Breast epithelium (tissue), 4 donors: ENCODE measurements at regions not wholly inside any gene's neighbourhood (a gene's known extent, or its start where the extent isn't known, plus 50 kb on each side); places are given as distances from the start of the nearest gene placed in this dataset.

Experiments
- DNase-seq, 2 donors: peaks; one replicate each; pipeline ENCODE4 v3.0.0-alpha.2; 2019; ENCODE audit warnings: low spot score in 2 of 2
- H3K27ac ChIP-seq, 2 donors: fragments of 200-600 bp; sonication (generic) in 1 of 2; one replicate each; pipeline ENCODE4 v1.5.1; 2016 to 2019; ENCODE audit warnings: mild to moderate bottlenecking in 1 of 2
- H3K27me3 ChIP-seq, 2 donors: fragments of 200-600 bp; sonication (generic) in 1 of 2; one replicate each; pipeline versions ENCODE4 v1.5.1 to v1.6.0; 2017 to 2019; ENCODE audit warnings: control low read depth in 1 of 2, mild to moderate bottlenecking in 1 of 2
- H3K36me3 ChIP-seq: fragments of 200-600 bp; one replicate; pipeline ENCODE4 v1.5.1; 2019
- H3K4me1 ChIP-seq, 2 donors: fragments of 200-600 bp; sonication (generic); one replicate each; pipeline ENCODE4 v1.5.1; 2016 to 2019; ENCODE audit warnings: control low read depth in 1 of 2
- H3K4me3 ChIP-seq, 3 donors: fragments of 200-600 bp; sonication (generic); 1 replicate in 2 of 3; 2 replicates in 1 of 3; pipeline ENCODE4 v1.5.1; 2016 to 2019; ENCODE audit warnings: mild to moderate bottlenecking in 3 of 3, moderate library complexity in 2 of 3
- H3K9me3 ChIP-seq, 2 donors: fragments of 200-600 bp; sonication (generic) in 1 of 2; one replicate each; pipeline ENCODE4 v1.5.1; 2016 to 2019; ENCODE audit warnings: control low read depth in 1 of 2
- POLR2A ChIP-seq: fragments of 450-650 bp; IDR thresholded peaks from one replicate; pipeline ENCODE4 v1.6.1; 2016; ENCODE audit warnings: antibody characterized with exemption, mild to moderate bottlenecking, moderate library complexity
- POLR2AphosphoS5 ChIP-seq, 3 donors: sonication (generic); formaldehyde crosslinking; IDR thresholded peaks; one replicate each; pipeline ENCODE4 v1.6.1; 2017; ENCODE audit warnings: antibody characterized with exemption in 3 of 3
- intact Hi-C: fragments of 100-400 bp; cut with DNase I; formaldehyde crosslinking; loops from one replicate; pipeline ENCODE4 v1.15.1; 2023; ENCODE audit warnings: low total_unique reads
- TF ChIP-seq, protein P1 (sequence below), 3 donors: fragments of 450-650 bp; IDR thresholded peaks; one replicate each; pipeline ENCODE4 v1.5.1; 2016 to 2017; ENCODE audit warnings: antibody characterized with exemption in 3 of 3, mild to moderate bottlenecking in 3 of 3, moderate library complexity in 3 of 3

DNA sequence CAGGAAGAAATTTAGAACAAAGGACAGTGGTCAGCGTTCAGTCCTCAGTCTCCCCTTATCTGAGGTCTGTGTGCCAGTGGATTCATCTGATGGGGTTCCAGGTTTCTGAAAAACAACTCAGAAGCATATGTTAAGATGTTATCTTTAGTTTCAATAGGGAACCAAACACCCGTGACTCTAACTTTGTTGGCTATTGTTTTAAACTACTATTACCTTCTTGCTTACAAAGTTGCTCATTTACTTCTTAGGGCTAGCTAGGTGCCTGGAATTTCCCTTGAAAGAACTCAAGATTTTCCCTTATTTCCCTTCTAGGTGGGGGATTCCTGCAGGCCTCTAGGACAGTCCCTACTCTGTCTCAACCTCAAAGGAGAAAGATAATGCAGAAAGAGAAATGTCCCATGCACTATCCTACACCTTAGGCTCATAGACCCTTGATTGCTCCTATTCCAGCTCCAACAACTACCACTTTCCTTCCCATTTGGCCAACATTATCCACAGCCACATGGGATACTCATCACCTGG, 192.5 kb upstream of the LYZL1 start:
- DNase-seq, result no peak
- H3K27ac ChIP-seq, result no peak overlapping the region
- intact Hi-C loops, result loop anchor here (2.0 kb wide), 1 partner anchor 20 kb away; no protein-coding TSS in a partner anchor
- no peaks in the 10 kb centered on the region for H3K27me3 ChIP-seq
- H3K4me1 ChIP-seq, result no peaks in the 10 kb centered on the region
- H3K4me3 ChIP-seq, result no peak overlapping the region
- TF ChIP-seq POLR2A (no peak), POLR2AphosphoS5 (IDR thresholded peaks at IDR 0.05) (no peak)
- TF ChIP-seq, protein P1, sequence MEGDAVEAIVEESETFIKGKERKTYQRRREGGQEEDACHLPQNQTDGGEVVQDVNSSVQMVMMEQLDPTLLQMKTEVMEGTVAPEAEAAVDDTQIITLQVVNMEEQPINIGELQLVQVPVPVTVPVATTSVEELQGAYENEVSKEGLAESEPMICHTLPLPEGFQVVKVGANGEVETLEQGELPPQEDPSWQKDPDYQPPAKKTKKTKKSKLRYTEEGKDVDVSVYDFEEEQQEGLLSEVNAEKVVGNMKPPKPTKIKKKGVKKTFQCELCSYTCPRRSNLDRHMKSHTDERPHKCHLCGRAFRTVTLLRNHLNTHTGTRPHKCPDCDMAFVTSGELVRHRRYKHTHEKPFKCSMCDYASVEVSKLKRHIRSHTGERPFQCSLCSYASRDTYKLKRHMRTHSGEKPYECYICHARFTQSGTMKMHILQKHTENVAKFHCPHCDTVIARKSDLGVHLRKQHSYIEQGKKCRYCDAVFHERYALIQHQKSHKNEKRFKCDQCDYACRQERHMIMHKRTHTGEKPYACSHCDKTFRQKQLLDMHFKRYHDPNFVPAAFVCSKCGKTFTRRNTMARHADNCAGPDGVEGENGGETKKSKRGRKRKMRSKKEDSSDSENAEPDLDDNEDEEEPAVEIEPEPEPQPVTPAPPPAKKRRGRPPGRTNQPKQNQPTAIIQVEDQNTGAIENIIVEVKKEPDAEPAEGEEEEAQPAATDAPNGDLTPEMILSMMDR (IDR thresholded peaks at IDR 0.05), result no peak
- no peaks in the 10 kb centered on the region for H3K9me3 ChIP-seq
- no peaks in the 10 kb centered on the region for H3K36me3 ChIP-seq

GRCh38 chr10:29098423-29098822, 190.4 kb upstream of the LYZL1 start:
- no peak for DNase-seq
- Histone ChIP-seq H3K4me1 (no peaks in the 10 kb centered on the region), H3K4me3 (no peak overlapping the region), H3K27me3 (no peaks in the 10 kb centered on the region), H3K36me3 (no peaks in the 10 kb centered on the region), H3K27ac (no peak overlapping the region), H3K9me3 (no peaks in the 10 kb centered on the region)
- no peak for TF ChIP-seq POLR2AphosphoS5 (IDR thresholded peaks at IDR 0.05)
- TF ChIP-seq POLR2A, result no peak
- TF ChIP-seq, protein P1 (IDR thresholded peaks at IDR 0.05), result no peak
- intact Hi-C loops, result no loop called here

DNA sequence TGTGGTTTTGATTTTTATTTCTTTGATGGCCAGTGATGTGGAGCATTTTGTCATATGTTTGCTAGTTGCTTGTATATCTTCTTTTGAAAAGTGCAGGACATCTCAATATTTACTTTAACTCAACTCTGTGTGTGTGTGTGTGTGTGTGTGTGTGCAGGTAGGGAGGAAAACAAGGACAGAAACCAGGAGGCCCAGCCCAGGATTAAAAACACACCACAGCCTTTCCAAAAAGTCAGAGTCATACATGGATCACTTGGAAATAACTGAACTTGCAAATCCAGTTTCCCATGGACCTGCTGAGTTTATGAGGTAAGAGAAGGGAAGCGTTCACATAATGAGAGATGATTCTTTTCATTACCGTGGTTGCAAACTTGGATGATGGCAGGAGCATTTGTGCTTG, 189.9 kb upstream of the LYZL1 start:
- Histone ChIP-seq H3K9me3 (no peaks in the 10 kb centered on the region), H3K4me1 (no peaks in the 10 kb centered on the region), H3K36me3 (no peaks in the 10 kb centered on the region), H3K4me3 (no peak overlapping the region), H3K27me3 (no peaks in the 10 kb centered on the region), H3K27ac (peak overlapping the region in 1 of 2 donors; percentile 48)
- peak in 1 of 2 donors; percentile 29 for DNase-seq
- TF ChIP-seq POLR2A, result no peak
- TF ChIP-seq, protein P1 (IDR thresholded peaks at IDR 0.05), result no peak
- no peak for TF ChIP-seq POLR2AphosphoS5 (IDR thresholded peaks at IDR 0.05)
- intact Hi-C loops, result no loop called here

- H3K9me3 ChIP-seq, result no peaks in the 10 kb centered on the region
- TF ChIP-seq POLR2A, result no peak
- TF ChIP-seq, protein P1 (IDR thresholded peaks at IDR 0.05), result no peak
- TF ChIP-seq POLR2AphosphoS5 (IDR thresholded peaks at IDR 0.05), result no peak
- H3K4me3 ChIP-seq, result no peak overlapping the region
- H3K27ac ChIP-seq, result peak overlapping the region; percentile 48 to 52
- no peak for DNase-seq
- intact Hi-C loops, result no loop called here
- no peaks in the 10 kb centered on the region for H3K36me3 ChIP-seq
- no peaks in the 10 kb centered on the region for H3K4me1 ChIP-seq
- H3K27me3 ChIP-seq, result no peaks in the 10 kb centered on the region
These were observed 189.5 kb upstream of the LYZL1 start for GRCh38 chr10:29099415-29099814.

DNA sequence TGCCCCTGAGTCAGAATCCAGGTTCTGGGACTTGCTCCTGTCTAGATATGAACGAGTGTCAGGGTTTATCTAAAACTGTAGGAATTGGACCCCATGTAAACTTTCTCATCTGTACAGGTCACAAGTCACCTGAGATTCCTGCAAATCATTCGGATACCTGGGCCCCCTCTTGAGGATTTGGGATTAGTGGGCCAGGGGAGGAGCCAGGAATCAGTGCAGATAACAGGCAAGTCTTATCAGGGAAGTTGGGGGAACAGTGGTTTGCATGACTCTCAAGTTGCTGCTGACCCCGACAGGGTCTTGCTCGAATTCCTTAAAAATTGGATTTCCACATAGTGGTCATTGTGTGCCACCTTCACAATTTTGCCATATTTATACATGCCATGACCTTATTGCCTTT, 188.4 kb upstream of the LYZL1 start:
- no peak overlapping the region for H3K4me3 ChIP-seq
- intact Hi-C loops, result no loop called here

More for the DNA sequence above, 188.4 kb upstream of the LYZL1 start:
- no peak for DNase-seq
- Histone ChIP-seq H3K36me3 (no peaks in the 10 kb centered on the region), H3K27me3 (no peaks in the 10 kb centered on the region), H3K27ac (peak overlapping the region in 1 of 2 donors; percentile 5), H3K9me3 (no peaks in the 10 kb centered on the region), H3K4me1 (no peaks in the 10 kb centered on the region)
- no peak for TF ChIP-seq POLR2A
- TF ChIP-seq POLR2AphosphoS5 (IDR thresholded peaks at IDR 0.05), result no peak
- TF ChIP-seq, protein P1 (IDR thresholded peaks at IDR 0.05), result no peak
